ENCODE measurements at regions not wholly inside any gene's neighbourhood (a gene's known extent, or its start where the extent isn't known, plus 50 kb on each side); places are given as distances from the start of the nearest gene placed in this dataset.

DNA sequence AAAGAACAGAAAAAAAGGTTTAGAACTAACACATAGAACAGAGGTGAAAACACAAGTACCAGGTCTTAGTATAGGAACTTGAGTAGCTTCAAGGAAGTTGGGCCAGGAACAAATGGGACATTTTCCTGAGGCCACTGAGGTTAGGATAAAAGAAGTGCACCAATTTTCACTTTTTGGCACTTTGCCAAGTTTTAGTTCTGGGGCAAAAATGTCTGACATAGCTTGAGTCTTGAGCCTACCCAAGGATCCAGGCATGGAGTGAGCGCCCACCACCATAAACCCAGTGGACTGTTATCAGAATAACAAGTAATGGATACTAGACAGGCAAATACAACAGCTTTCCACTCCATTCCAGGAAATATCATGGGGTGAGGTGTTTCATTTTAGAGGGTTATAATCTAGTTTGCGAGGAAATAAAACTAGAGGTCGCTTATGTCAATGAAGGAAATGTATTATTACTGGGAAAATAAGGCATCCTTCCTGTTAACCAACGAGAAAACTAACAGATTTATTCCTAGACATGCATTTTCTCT lies 199.7 kb upstream of the HMGA2 start:
- H3K27me3 Mint-ChIP-seq, result peaks cover 0 to 5% of the 10 kb centered on the region in 2 donors
- CTCF ChIA-PET, result no interaction called here

DNA sequence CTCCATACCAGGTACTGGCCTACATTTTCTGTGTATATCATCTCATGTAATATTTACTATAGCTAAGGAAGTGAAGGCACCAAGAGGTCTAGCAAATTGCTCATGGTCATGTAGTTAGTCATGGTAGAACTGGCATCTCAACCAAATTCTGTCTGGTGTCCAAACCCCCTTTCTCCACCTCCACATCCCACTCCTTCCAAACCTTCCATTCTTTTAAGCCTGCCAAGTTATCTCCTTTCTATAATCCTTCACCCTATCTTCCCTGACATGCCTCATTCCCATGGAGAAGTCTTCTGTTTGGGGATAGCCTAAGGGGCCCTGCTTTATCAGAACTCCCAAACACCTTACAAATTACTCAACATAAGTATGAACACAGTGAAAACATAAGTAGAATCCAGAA lies 196.2 kb upstream of the HMGA2 start:
- Mint-ChIP-seq H3K4me3 (no peak overlapping the region), H3K4me1 (no peaks in the 10 kb centered on the region), H3K27ac (no peak overlapping the region), H3K36me3 (no peaks in the 10 kb centered on the region), H3K9me3 (no peaks in the 10 kb centered on the region), H3K27me3 (peaks cover 0 to 2% of the 10 kb centered on the region in 2 donors)
- POLR2A ChIA-PET, result no interaction called here
- Histone ChIP-seq H3K27ac (ENCODE audit: low read length) (no peak overlapping the region), H3K27me3 (replicated peaks in 1 of 2; ENCODE audit: control insufficient read depth in 2 of 2, extremely low read depth in 1 of 2, insufficient read depth in 2 of 2, low read length in 1 of 2) (no peaks in the 10 kb centered on the region), H3K36me3 (ENCODE audit: control insufficient read depth in 2 of 2, extremely low read depth in 1 of 2, insufficient read depth in 1 of 2, low read length in 1 of 2) (no peaks in the 10 kb centered on the region), H3K4me1 (ENCODE audit: control insufficient read depth in 1 of 2, extremely low read depth in 1 of 2, insufficient read depth in 2 of 2, low read length in 2 of 2) (no peaks in the 10 kb centered on the region), H3K4me3 (ENCODE audit: control insufficient read depth in 1 of 2, extremely low read depth in 1 of 2, low read length in 1 of 2) (no peak overlapping the region), H3K9me3 (no peaks in the 10 kb centered on the region)
- no peak for DNase-seq
- CTCF ChIA-PET, result no interaction called here
- ATAC-seq (replicated peaks in 1 of 4), result no peak

More for the DNA sequence above, 199.7 kb upstream of the HMGA2 start:
- ATAC-seq (replicated peaks in 1 of 4) (no peak), DNase-seq (no peak)
- Mint-ChIP-seq H3K9me3 (no peaks in the 10 kb centered on the region), H3K4me3 (no peak overlapping the region), H3K36me3 (no peaks in the 10 kb centered on the region), H3K27ac (no peak overlapping the region), H3K4me1 (no peaks in the 10 kb centered on the region)
- Histone ChIP-seq H3K27me3 (replicated peaks in 1 of 2; ENCODE audit: control insufficient read depth in 2 of 2, extremely low read depth in 1 of 2, insufficient read depth in 2 of 2, low read length in 1 of 2) (no peaks in the 10 kb centered on the region), H3K4me3 (ENCODE audit: control insufficient read depth in 1 of 2, extremely low read depth in 1 of 2, low read length in 1 of 2) (no peak overlapping the region), H3K4me1 (ENCODE audit: control insufficient read depth in 1 of 2, extremely low read depth in 1 of 2, insufficient read depth in 2 of 2, low read length in 2 of 2) (no peaks in the 10 kb centered on the region), H3K36me3 (ENCODE audit: control insufficient read depth in 2 of 2, extremely low read depth in 1 of 2, insufficient read depth in 1 of 2, low read length in 1 of 2) (no peaks in the 10 kb centered on the region), H3K9me3 (no peaks in the 10 kb centered on the region), H3K27ac (ENCODE audit: low read length) (no peak overlapping the region)
- WGBS (ENCODE audit: insufficient coverage), result no CpG with 5 or more reads among the region's 4 CpGs
- POLR2A ChIA-PET, result no interaction called here

DNA sequence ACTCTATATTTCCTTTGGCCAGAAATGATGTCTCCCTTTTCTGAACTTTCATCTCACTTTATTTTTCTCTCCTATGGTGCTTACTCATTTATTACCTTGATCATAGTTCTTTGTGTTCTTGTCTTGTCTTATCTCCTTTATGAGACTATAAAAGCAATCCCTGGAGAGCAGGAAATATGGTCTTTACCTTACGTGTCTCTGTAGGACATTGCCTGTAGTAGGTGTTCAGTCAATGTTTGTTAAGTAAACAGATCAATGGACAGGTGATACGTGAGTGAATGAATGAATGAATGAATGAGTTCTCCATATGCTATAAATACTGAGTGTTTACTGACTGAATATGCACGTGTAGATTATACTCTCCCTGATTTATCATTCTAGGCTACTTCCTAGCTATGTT lies 193.7 kb upstream of the HMGA2 start:
- Mint-ChIP-seq H3K4me3 (no peak overlapping the region), H3K36me3 (no peaks in the 10 kb centered on the region), H3K9me3 (peaks cover 0 to 3% (median 0%) of the 10 kb centered on the region in 3 donors), H3K27me3 (peaks cover 0 to 2% of the 10 kb centered on the region in 2 donors), H3K4me1 (no peaks in the 10 kb centered on the region), H3K27ac (no peak overlapping the region)
- 63% methylated on average over 1 of the region's 3 CpGs for WGBS (ENCODE audit: insufficient coverage)
- Histone ChIP-seq H3K27me3 (replicated peaks in 1 of 2; ENCODE audit: control insufficient read depth in 2 of 2, extremely low read depth in 1 of 2, insufficient read depth in 2 of 2, low read length in 1 of 2) (no peaks in the 10 kb centered on the region), H3K27ac (ENCODE audit: low read length) (no peak overlapping the region), H3K4me3 (ENCODE audit: control insufficient read depth in 1 of 2, extremely low read depth in 1 of 2, low read length in 1 of 2) (no peak overlapping the region), H3K9me3 (no peaks in the 10 kb centered on the region), H3K4me1 (ENCODE audit: control insufficient read depth in 1 of 2, extremely low read depth in 1 of 2, insufficient read depth in 2 of 2, low read length in 2 of 2) (no peaks in the 10 kb centered on the region), H3K36me3 (ENCODE audit: control insufficient read depth in 2 of 2, extremely low read depth in 1 of 2, insufficient read depth in 1 of 2, low read length in 1 of 2) (no peaks in the 10 kb centered on the region)
- ATAC-seq (replicated peaks in 1 of 4) (no peak), DNase-seq (no peak)
- ChIA-PET POLR2A (no interaction called here), CTCF (no interaction called here)

DNA sequence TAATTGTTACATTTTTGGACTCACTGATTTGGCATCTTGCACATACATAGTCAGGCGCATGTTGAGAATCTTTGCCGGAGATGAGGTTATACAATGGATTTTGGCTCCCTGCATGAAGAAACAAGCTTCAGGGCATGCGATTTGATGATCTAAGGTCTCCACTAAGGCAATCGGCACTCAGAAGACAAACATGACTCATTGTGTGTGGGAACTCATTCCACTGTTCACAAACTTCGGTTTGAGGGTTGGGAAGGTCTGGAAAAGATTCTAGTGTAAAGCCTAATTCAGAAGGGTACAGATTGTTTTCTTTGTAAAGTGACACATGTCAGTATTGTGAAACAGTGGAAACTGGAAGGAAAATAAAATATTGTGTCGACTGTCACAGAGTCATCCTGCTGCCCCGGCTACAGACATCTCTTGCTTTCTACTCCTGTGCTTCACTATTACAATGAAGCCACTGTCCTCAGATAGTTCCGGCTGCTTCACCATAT lies 192.6 kb upstream of the HMGA2 start:
- DNase-seq (no peak), ATAC-seq (replicated peaks in 1 of 4) (no peak)
- Mint-ChIP-seq H3K27me3 (peaks cover 0 to 2% of the 10 kb centered on the region in 2 donors), H3K4me3 (no peak overlapping the region), H3K4me1 (no peaks in the 10 kb centered on the region), H3K27ac (no peak overlapping the region), H3K9me3 (peaks cover 0 to 3% (median 0%) of the 10 kb centered on the region in 3 donors), H3K36me3 (no peaks in the 10 kb centered on the region)
- no peaks in the 10 kb centered on the region for H3K36me3 ChIP-seq (ENCODE audit: control insufficient read depth in 2 of 2, extremely low read depth in 1 of 2, insufficient read depth in 1 of 2, low read length in 1 of 2)
- no peak overlapping the region for H3K27ac ChIP-seq (ENCODE audit: low read length)
- no peaks in the 10 kb centered on the region for H3K27me3 ChIP-seq (replicated peaks in 1 of 2; ENCODE audit: control insufficient read depth in 2 of 2, extremely low read depth in 1 of 2, insufficient read depth in 2 of 2, low read length in 1 of 2)
- CTCF ChIA-PET, result no interaction called here
- no peaks in the 10 kb centered on the region for H3K9me3 ChIP-seq
- WGBS (ENCODE audit: insufficient coverage), result 88% methylated on average over 5 of the region's 8 CpGs
- no peak overlapping the region for H3K4me3 ChIP-seq (ENCODE audit: control insufficient read depth in 1 of 2, extremely low read depth in 1 of 2, low read length in 1 of 2)
- H3K4me1 ChIP-seq (ENCODE audit: control insufficient read depth in 1 of 2, extremely low read depth in 1 of 2, insufficient read depth in 2 of 2, low read length in 2 of 2), result no peaks in the 10 kb centered on the region
- POLR2A ChIA-PET, result no interaction called here

DNA sequence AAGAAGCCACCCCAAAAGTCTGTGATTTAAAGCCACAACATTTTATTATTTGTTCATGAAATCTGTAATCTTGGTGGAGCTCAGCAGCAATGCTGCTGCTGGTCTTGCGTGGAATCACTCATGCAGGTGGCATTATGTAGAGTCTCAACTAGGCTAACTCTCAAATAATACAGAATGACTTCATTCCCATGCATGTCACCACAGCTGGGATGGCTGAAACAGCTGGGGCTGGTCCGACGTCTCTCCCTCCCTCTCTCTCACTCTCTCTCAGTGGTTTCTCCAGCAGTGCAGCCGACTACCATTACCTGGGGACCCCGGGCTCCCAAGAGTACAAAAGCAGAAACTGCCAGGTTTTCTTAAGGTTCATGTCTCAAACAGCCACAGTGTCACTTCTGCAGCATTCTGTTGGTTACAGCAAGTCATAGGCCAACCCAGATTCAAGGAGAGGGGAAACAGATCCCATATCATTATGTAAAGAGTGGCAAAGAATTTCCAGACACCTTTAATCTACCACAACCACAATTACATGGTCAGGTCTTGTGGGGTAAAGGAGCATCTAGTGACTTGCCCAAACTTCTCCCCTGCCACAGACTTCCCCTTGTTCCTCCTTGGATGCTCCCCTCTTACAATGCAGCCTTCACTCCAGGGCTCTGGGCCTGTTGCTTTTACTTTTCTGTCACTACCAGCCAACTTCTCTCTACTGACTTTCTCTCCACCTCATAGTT lies 192.0 kb upstream of the HMGA2 start:
- Histone ChIP-seq H3K27me3 (replicated peaks in 1 of 2; ENCODE audit: control insufficient read depth in 2 of 2, extremely low read depth in 1 of 2, insufficient read depth in 2 of 2, low read length in 1 of 2) (no peaks in the 10 kb centered on the region), H3K36me3 (ENCODE audit: control insufficient read depth in 2 of 2, extremely low read depth in 1 of 2, insufficient read depth in 1 of 2, low read length in 1 of 2) (no peaks in the 10 kb centered on the region), H3K4me3 (ENCODE audit: control insufficient read depth in 1 of 2, extremely low read depth in 1 of 2, low read length in 1 of 2) (no peak overlapping the region), H3K4me1 (ENCODE audit: control insufficient read depth in 1 of 2, extremely low read depth in 1 of 2, insufficient read depth in 2 of 2, low read length in 2 of 2) (no peaks in the 10 kb centered on the region), H3K27ac (ENCODE audit: low read length) (no peak overlapping the region), H3K9me3 (no peaks in the 10 kb centered on the region)
- H3K27ac Mint-ChIP-seq, result no peak overlapping the region
- no peak overlapping the region for H3K4me3 Mint-ChIP-seq
- peaks cover 0 to 2% of the 10 kb centered on the region in 2 donors for H3K27me3 Mint-ChIP-seq
- no peak for ATAC-seq (replicated peaks in 1 of 4)
- POLR2A ChIA-PET, result no interaction called here
- WGBS (ENCODE audit: insufficient coverage), result 95% methylated on average over 4 of the region's 5 CpGs
- H3K9me3 Mint-ChIP-seq, result peaks cover 0 to 3% (median 0%) of the 10 kb centered on the region in 3 donors
- DNase-seq, result no peak
- no peaks in the 10 kb centered on the region for H3K36me3 Mint-ChIP-seq
- CTCF ChIA-PET, result no interaction called here
- H3K4me1 Mint-ChIP-seq, result no peaks in the 10 kb centered on the region

DNA sequence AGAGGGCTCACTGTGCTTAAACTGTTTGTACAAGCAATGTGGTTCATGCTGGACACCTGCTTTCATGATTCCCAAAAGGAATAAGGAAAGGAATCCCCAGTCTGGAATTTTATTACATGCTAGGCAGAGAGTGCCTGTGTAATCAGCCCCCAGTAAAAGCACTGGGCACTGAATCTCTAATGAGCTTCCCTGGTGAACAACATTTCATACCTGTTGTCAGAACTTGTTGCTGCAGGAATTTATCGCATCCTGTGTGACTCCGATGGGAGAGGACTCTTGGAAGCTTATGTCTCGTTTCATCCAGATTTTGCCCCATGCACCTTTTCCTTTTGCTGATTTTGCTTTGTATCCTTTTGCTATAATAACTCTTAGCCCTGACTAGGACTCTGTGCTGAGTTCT lies 190.2 kb upstream of the HMGA2 start:
- H3K4me1 ChIP-seq (ENCODE audit: control insufficient read depth in 1 of 2, extremely low read depth in 1 of 2, insufficient read depth in 2 of 2, low read length in 2 of 2), result no peaks in the 10 kb centered on the region
- 80% methylated on average over 1 of the region's 3 CpGs for WGBS (ENCODE audit: insufficient coverage)
- Mint-ChIP-seq H3K27me3 (peaks cover 0 to 2% of the 10 kb centered on the region in 2 donors), H3K4me1 (no peaks in the 10 kb centered on the region), H3K9me3 (peaks cover 0 to 3% (median 0%) of the 10 kb centered on the region in 3 donors), H3K27ac (no peak overlapping the region), H3K4me3 (no peak overlapping the region), H3K36me3 (no peaks in the 10 kb centered on the region)
- no peak for DNase-seq
- ATAC-seq (replicated peaks in 1 of 4), result no peak
- POLR2A ChIA-PET, result no interaction called here
- no peak overlapping the region for H3K27ac ChIP-seq (ENCODE audit: low read length)
- H3K4me3 ChIP-seq (ENCODE audit: control insufficient read depth in 1 of 2, extremely low read depth in 1 of 2, low read length in 1 of 2), result no peak overlapping the region
- H3K9me3 ChIP-seq, result no peaks in the 10 kb centered on the region
- CTCF ChIA-PET, result no interaction called here
- no peaks in the 10 kb centered on the region for H3K27me3 ChIP-seq (replicated peaks in 1 of 2; ENCODE audit: control insufficient read depth in 2 of 2, extremely low read depth in 1 of 2, insufficient read depth in 2 of 2, low read length in 1 of 2)
- no peaks in the 10 kb centered on the region for H3K36me3 ChIP-seq (ENCODE audit: control insufficient read depth in 2 of 2, extremely low read depth in 1 of 2, insufficient read depth in 1 of 2, low read length in 1 of 2)

Measured in T-cell (primary cell).